Coronary artery (tissue), 2 donors: ENCODE measurements at regions not wholly inside any gene's neighbourhood (a gene's known extent, or its start where the extent isn't known, plus 50 kb on each side); places are given as distances from the start of the nearest gene placed in this dataset.

Experiments
- DNase-seq: peaks from one replicate; pipeline ENCODE4 v3.0.0-alpha.2; 2017; ENCODE audit warnings: low spot score
- H3K27ac ChIP-seq, 2 donors: fragments of 200-600 bp; sonication (generic); one replicate each; pipeline ENCODE4 v1.5.1; 2016 to 2019
- H3K4me3 ChIP-seq: fragments of 200-600 bp; sonication (generic); 2 replicates; pipeline ENCODE4 v1.5.1; 2016; ENCODE audit warnings: mild to moderate bottlenecking, moderate library complexity
- TF ChIP-seq, protein P1 (sequence below): fragments of 200-600 bp; sonication (generic); IDR thresholded peaks from one replicate; pipeline ENCODE4 v1.5.1; 2019; ENCODE audit warnings: antibody characterized with exemption

DNA sequence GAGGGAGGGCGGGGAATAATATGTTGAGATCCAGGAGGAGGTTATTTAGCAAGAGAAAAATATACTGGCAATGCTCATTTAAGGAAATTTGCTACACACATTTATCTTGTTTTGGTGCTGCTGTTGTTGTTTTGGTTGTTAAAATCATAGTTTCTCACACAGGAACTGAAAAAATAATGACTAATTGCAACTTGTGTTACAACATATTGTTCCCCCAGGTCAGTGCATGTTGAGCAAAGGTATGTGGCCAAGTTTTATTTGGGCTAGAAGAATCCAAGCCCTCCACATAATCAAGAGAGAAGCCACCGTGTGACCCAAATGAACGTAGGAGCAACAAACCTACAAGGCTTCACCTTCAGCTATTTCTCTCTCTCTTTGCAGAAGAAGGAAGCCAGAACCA is 220.3 kb upstream of the DAPK1 start:
- Histone ChIP-seq H3K27ac (no peak overlapping the region), H3K4me3 (no peak overlapping the region)
- TF ChIP-seq, protein P1, sequence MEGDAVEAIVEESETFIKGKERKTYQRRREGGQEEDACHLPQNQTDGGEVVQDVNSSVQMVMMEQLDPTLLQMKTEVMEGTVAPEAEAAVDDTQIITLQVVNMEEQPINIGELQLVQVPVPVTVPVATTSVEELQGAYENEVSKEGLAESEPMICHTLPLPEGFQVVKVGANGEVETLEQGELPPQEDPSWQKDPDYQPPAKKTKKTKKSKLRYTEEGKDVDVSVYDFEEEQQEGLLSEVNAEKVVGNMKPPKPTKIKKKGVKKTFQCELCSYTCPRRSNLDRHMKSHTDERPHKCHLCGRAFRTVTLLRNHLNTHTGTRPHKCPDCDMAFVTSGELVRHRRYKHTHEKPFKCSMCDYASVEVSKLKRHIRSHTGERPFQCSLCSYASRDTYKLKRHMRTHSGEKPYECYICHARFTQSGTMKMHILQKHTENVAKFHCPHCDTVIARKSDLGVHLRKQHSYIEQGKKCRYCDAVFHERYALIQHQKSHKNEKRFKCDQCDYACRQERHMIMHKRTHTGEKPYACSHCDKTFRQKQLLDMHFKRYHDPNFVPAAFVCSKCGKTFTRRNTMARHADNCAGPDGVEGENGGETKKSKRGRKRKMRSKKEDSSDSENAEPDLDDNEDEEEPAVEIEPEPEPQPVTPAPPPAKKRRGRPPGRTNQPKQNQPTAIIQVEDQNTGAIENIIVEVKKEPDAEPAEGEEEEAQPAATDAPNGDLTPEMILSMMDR: no peak
- DNase-seq: no peak

DNA sequence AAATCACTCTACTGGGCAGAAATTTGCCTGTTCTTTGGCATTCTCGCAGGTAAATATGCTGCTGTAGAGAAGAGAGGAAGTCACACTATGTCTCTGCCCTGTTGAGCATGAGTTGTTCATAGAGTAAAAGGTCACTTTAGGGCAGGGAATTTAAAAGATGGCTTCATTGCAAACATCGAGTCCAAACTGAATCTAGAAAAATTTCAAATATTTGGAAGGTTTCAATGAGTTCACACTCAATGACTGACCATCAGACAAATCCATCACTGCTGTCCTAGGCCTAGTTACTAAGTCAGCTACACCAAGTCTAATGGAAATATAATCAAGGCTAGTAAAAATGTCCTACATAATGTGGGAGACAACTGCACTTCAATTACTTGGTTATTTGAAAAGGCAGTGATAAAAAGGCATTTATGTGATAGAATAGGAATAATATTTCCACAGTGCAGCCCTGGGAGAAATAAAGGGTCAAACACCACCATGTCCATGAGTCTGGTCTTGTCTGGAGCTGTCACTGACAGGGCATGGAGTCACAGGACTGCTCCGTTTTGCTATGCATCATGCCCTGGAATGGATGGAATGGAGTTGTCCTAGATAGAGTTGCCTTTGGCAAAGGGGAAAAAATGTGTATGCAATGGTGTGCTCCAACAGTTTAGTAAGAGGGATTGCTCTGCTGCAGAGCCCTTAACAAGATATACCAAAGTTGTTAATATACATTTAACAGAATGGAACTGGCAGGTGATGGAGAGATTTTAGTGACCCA is 218.5 kb upstream of the DAPK1 start:
- TF ChIP-seq, protein P1: no peak
- Histone ChIP-seq H3K4me3 (no peak overlapping the region), H3K27ac (no peak overlapping the region)
- DNase-seq: no peak

GRCh38 chr9:87280421-87280820 is 217.2 kb upstream of the DAPK1 start:
- no peak overlapping the region for H3K4me3 ChIP-seq
- H3K27ac ChIP-seq: no peak overlapping the region
- TF ChIP-seq, protein P1: no peak
- no peak for DNase-seq

- Histone ChIP-seq H3K4me3 (no peak overlapping the region), H3K27ac (no peak overlapping the region)
- TF ChIP-seq, protein P1: no peak
- DNase-seq: no peak
Observed at GRCh38 chr9:87282538-87282937, 215.1 kb upstream of the DAPK1 start.

DNA sequence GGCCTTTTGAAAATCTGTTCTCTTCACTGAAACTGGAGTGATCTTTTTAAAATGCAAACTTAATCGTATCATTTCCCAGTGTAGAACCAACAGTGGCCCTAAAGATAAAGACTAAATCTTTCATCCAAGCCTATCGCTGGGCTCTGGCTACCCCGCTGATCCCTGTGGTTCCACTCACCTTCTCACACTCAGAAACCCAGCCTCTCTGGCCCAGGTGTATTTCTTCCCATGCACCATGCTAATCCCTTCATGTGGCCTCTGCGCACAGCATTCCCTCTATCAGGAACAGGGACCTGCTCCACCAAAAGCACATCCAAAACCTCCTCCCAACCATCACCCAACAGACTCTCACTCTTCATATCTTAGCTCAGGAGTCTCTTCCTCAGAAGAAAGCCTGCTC is 214.1 kb upstream of the DAPK1 start:
- H3K27ac ChIP-seq: no peak overlapping the region
- no peak for DNase-seq
- no peak overlapping the region for H3K4me3 ChIP-seq
- TF ChIP-seq, protein P1: no peak

GRCh38 chr9:87285183-87285850 is 212.3 kb upstream of the DAPK1 start:
- no peak for DNase-seq
- Histone ChIP-seq H3K27ac (no peak overlapping the region), H3K4me3 (no peak overlapping the region)
- TF ChIP-seq, protein P1: no peak

GRCh38 chr9:87286506-87286905 is 211.2 kb upstream of the DAPK1 start:
- TF ChIP-seq, protein P1: no peak
- H3K27ac ChIP-seq: no peak overlapping the region
- H3K4me3 ChIP-seq: no peak overlapping the region

More at GRCh38 chr9:87286506-87286905, 211.2 kb upstream of the DAPK1 start:
- no peak for DNase-seq
